HCT116 (cell line): ENCODE measurements at regions not wholly inside any gene's neighbourhood (a gene's known extent, or its start where the extent isn't known, plus 50 kb on each side); places are given as distances from the start of the nearest gene placed in this dataset.

Experiments
- ATAC-seq: fragments of 200-7000 bp; cut with Tn5 transposase; 2 replicates; pipeline ENCODE4 v1.9.1; 2020; ENCODE audit warnings: mild to moderate bottlenecking, moderate library complexity
- BruUV-seq: library from RNA; stranded (reverse); fragments of 400-500 nt; replicated peaks from 2 replicates; lab custom pipeline; 2021; lab: Mats Ljungman, UMichigan
- CTCF ChIA-PET: fragments of 300-600 bp; sonication (Branson Sonifier 250); formaldehyde crosslinking; loops from one replicate; lab custom pipeline; 2021; ENCODE audit warnings: antibody characterized with exemption; lab: Charles Lee
- POLR2A ChIA-PET: fragments of 300-600, 350-600 bp; sonication (Branson Sonifier 250); formaldehyde crosslinking; loops from one replicate; lab custom pipeline; 2021; ENCODE audit warnings: antibody characterized with exemption; lab: Charles Lee
- RAD21 ChIA-PET, 2 experiments: fragments of 300-600 bp; sonication (Branson Sonifier 250); formaldehyde crosslinking; loops; one replicate each; lab custom pipeline; 2023; ENCODE audit warnings: low total read pairs in 2 of 2; ENCODE audit not compliant: uncharacterized antibody in 2 of 2, unreplicated experiment in 2 of 2, low non-redundant PET in 1 of 2; lab: Charles Lee
- DNase-seq: peaks from one replicate; pipeline ENCODE4 v3.0.0-alpha.2; 2010; ENCODE audit warnings: low read depth, low spot score
- H2AFZ ChIP-seq: fragments of 200-600 bp; shearing (Covaris generic), sonication (generic); 2 replicates; pipeline ENCODE4 v1.6.1; 2017; ENCODE audit warnings: low read depth, mixed run types, mixed read lengths, antibody characterized with exemption, low read length; ENCODE audit not compliant: poor library complexity, severe bottlenecking
- H3K27ac ChIP-seq: 2 replicates; pipeline ENCODE4 v1.5.1; 2012; ENCODE audit warnings: low read depth, low read length
- H3K27me3 ChIP-seq: fragments of 200-600 bp; sonication (generic); 2 replicates; pipeline ENCODE4 v1.6.1; 2016; ENCODE audit warnings: mixed run types, low read length, mixed read lengths; ENCODE audit not compliant: insufficient read depth
- H3K36me3 ChIP-seq, 2 experiments: fragments of 200-500 bp in 1 of 2; fragments of 200-600 bp in 1 of 2; sonication (Bioruptor generic) in 1 of 2; sonication (generic) in 1 of 2; 2 replicates each; pipeline versions ENCODE4 v1.5.1 to v1.6.1; 2014 to 2016; ENCODE audit warnings: low read length in 2 of 2, inconsistent platforms in 1 of 2, mixed read lengths in 1 of 2, mixed run types in 1 of 2; ENCODE audit not compliant: insufficient read depth in 2 of 2, control insufficient read depth in 1 of 2
- H3K4me1 ChIP-seq, 2 experiments: fragments of 200-600 bp in 1 of 2; sonication (generic) in 1 of 2; 2 replicates each; pipeline versions ENCODE4 v1.5.1 to v1.6.1; 2012 to 2017; ENCODE audit warnings: low read length in 2 of 2, inconsistent platforms in 1 of 2, mild to moderate bottlenecking in 1 of 2, mixed read lengths in 1 of 2, mixed run types in 1 of 2, moderate library complexity in 1 of 2; ENCODE audit not compliant: insufficient read depth in 2 of 2, control insufficient read depth in 1 of 2
- H3K4me2 ChIP-seq: fragments of 200-600 bp; sonication (generic); 2 replicates; pipeline ENCODE4 v1.6.1; 2017; ENCODE audit warnings: mixed run types, low read length, mixed read lengths
- H3K4me3 ChIP-seq, 2 experiments: fragments of 200-600 bp in 1 of 2; sonication (generic) in 1 of 2; replicated peaks in 1 of 2; 2 replicates each; pipeline ENCODE4 v1.5.1; 2011 to 2016; ENCODE audit warnings: low read length in 2 of 2, control low read depth in 1 of 2, low read depth in 1 of 2, mild to moderate bottlenecking in 1 of 2, mixed read lengths in 1 of 2, mixed run types in 1 of 2
- H3K79me2 ChIP-seq: fragments of 200-600 bp; sonication (generic); 2 replicates; pipeline ENCODE4 v1.6.1; 2017; ENCODE audit warnings: mild to moderate bottlenecking, mixed run types, low read length, moderate library complexity, mixed read lengths; ENCODE audit not compliant: insufficient read depth
- H3K9ac ChIP-seq: fragments of 200-600 bp; sonication (generic); 2 replicates; pipeline ENCODE4 v1.6.1; 2016; ENCODE audit warnings: low read length, mixed read lengths
- H3K9me2 ChIP-seq: fragments of 200-600 bp; sonication (generic), shearing (Covaris generic); 2 replicates; pipeline ENCODE4 v1.6.1; 2017; ENCODE audit warnings: mixed run types, mild to moderate bottlenecking, moderate library complexity; ENCODE audit not compliant: insufficient read depth
- H3K9me3 ChIP-seq, 2 experiments: fragments of 200-500 bp in 1 of 2; fragments of 200-600 bp in 1 of 2; sonication (Bioruptor generic) in 1 of 2; sonication (generic) in 1 of 2; 2 replicates each; pipeline ENCODE4 v1.6.1; 2014 to 2017; ENCODE audit warnings: low read length in 2 of 2, mixed read lengths in 2 of 2, inconsistent platforms in 1 of 2, low read depth in 1 of 2, mild to moderate bottlenecking in 1 of 2, mixed run types in 1 of 2, moderate library complexity in 1 of 2; ENCODE audit not compliant: control insufficient read depth in 1 of 2, insufficient read depth in 1 of 2
- H4K20me1 ChIP-seq: fragments of 200-600 bp; sonication (generic), shearing (Covaris generic); 2 replicates; pipeline ENCODE4 v1.6.1; 2017; ENCODE audit warnings: mixed run types, mild to moderate bottlenecking, moderate library complexity; ENCODE audit not compliant: insufficient read depth
- CEBPB ChIP-seq: IDR thresholded peaks from 2 replicates; pipeline ENCODE4 v1.6.1; 2012; ENCODE audit warnings: low read depth
- ELF1 ChIP-seq: IDR thresholded peaks from 2 replicates; pipeline ENCODE4 v1.6.1; 2012; ENCODE audit warnings: low read depth, borderline replicate concordance
- EZH2 ChIP-seq: fragments of 200-600 bp; sonication (generic); IDR thresholded peaks from 2 replicates; pipeline ENCODE4 v1.6.1; 2017; ENCODE audit warnings: antibody characterized with exemption, mixed run types
- EZH2phosphoT487 ChIP-seq: fragments of 200-600 bp; IDR thresholded peaks from 2 replicates; pipeline ENCODE4 v1.6.1; 2018; ENCODE audit warnings: antibody characterized with exemption, borderline replicate concordance
- JUND ChIP-seq: IDR thresholded peaks from 2 replicates; pipeline ENCODE4 v1.6.1; 2012
- POLR2A ChIP-seq: IDR thresholded peaks from 2 replicates; pipeline ENCODE4 v1.7.0; 2011; ENCODE audit warnings: borderline replicate concordance; ENCODE audit not compliant: insufficient read depth, insufficient read length; ENCODE audit errors: extremely low read depth
- SP1 ChIP-seq: IDR thresholded peaks from 2 replicates; pipeline ENCODE4 v1.6.1; 2012; ENCODE audit warnings: low read depth
- TCF7L2 ChIP-seq: IDR thresholded peaks from 2 replicates; pipeline ENCODE4 v1.7.0; 2011; ENCODE audit warnings: borderline replicate concordance, inconsistent platforms; ENCODE audit not compliant: insufficient read depth, insufficient read length; ENCODE audit errors: extremely low read depth
- ZFX ChIP-seq: fragments of 450-650 bp; IDR thresholded peaks from 2 replicates; pipeline ENCODE4 v1.6.1; 2017
- intact Hi-C: fragments of 100-400 bp; cut with micrococcal nuclease; formaldehyde crosslinking; loops from 2 replicates; pipeline ENCODE4 v1.10.0; 2022
- TF ChIP-seq, protein P1 (sequence below): IDR thresholded peaks from 2 replicates; pipeline ENCODE4 v1.6.1; 2012
- TF ChIP-seq, protein P2 (sequence below): IDR thresholded peaks from 2 replicates; pipeline ENCODE4 v1.6.1; 2011; ENCODE audit warnings: mild to moderate bottlenecking, low read length, moderate library complexity; ENCODE audit not compliant: insufficient replicate concordance; ENCODE audit errors: extremely low read depth

DNA sequence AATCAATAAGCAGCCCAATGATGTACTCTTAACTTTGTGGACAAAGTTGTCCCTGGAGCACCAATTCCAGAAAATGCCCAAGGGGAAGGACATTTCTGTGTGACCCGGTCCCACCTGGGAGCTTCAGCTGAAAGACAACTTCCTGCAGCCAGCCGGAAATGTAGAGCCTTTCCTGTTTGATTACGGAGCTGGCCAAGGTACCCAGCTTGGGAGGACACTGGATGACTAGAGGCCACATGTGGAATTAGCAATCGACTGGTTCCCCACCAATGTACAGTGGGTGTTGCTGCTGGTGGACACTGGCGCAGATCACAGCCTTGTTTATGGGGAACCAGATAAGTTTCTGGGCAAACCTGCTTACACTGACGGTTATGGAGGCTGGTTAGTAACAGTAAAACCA is 53.0 kb upstream of the ZC3H15 start:
- intact Hi-C loops: no loop called here

More for the DNA sequence above, 53.0 kb upstream of the ZC3H15 start:
- Histone ChIP-seq H3K9me3 (no peaks in the 10 kb centered on the region), H3K36me3 (no peaks in the 10 kb centered on the region), H3K4me1 (no peaks in the 10 kb centered on the region), H3K4me2 (no peak overlapping the region), H3K4me3 (no peak overlapping the region), H4K20me1 (no peaks in the 10 kb centered on the region), H3K9ac (no peak overlapping the region), H2AFZ (no peak overlapping the region), H3K27me3 (no peaks in the 10 kb centered on the region), H3K9me2 (no peaks in the 10 kb centered on the region), H3K79me2 (no peaks in the 10 kb centered on the region), H3K27ac (no peak overlapping the region)
- BruUV-seq: no TSS peak
- ATAC-seq (no peak), DNase-seq (no peak)
- RAD21 ChIA-PET: no interaction called here
- CTCF ChIA-PET: no interaction called here
- POLR2A ChIA-PET: no interaction called here
- TF ChIP-seq, protein P1, sequence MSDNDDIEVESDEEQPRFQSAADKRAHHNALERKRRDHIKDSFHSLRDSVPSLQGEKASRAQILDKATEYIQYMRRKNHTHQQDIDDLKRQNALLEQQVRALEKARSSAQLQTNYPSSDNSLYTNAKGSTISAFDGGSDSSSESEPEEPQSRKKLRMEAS: no peak
- TF ChIP-seq EZH2phosphoT487 (no peak), CEBPB (no peak), TCF7L2 (no peak), JUND (no peak), SP1 (no peak), ZFX (no peak), POLR2A (no peak), ELF1 (no peak), EZH2 (no peak)
- TF ChIP-seq, protein P2, sequence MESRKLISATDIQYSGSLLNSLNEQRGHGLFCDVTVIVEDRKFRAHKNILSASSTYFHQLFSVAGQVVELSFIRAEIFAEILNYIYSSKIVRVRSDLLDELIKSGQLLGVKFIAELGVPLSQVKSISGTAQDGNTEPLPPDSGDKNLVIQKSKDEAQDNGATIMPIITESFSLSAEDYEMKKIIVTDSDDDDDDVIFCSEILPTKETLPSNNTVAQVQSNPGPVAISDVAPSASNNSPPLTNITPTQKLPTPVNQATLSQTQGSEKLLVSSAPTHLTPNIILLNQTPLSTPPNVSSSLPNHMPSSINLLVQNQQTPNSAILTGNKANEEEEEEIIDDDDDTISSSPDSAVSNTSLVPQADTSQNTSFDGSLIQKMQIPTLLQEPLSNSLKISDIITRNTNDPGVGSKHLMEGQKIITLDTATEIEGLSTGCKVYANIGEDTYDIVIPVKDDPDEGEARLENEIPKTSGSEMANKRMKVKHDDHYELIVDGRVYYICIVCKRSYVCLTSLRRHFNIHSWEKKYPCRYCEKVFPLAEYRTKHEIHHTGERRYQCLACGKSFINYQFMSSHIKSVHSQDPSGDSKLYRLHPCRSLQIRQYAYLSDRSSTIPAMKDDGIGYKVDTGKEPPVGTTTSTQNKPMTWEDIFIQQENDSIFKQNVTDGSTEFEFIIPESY: no peak
